Stimulated activated memory B cell treated with anti-CD40 and anti-IgM and Interleukin-4, amounts not matched to agents 10 μg/mL and 1 μg/mL and 100 μg/mL, for 72 hours (primary cell): ENCODE measurements at regions not wholly inside any gene's neighbourhood (a gene's known extent, or its start where the extent isn't known, plus 50 kb on each side); places are given as distances from the start of the nearest gene placed in this dataset.

ENCODE experiments used
- ATAC-seq: fragments of 150-1000 bp; cut with Tn5 transposase; 2 replicates; pipeline ENCODE4 v1.10.0; 2021
- H3K27ac Mint-ChIP-seq: one replicate; pipeline ENCODE4 v1.8.0; 2022; ENCODE audit warnings: mild to moderate bottlenecking, mixed read lengths
- H3K27me3 Mint-ChIP-seq: one replicate; pipeline ENCODE4 v1.8.0; 2022; ENCODE audit warnings: mixed read lengths
- H3K36me3 Mint-ChIP-seq: one replicate; pipeline ENCODE4 v1.8.0; 2022; ENCODE audit warnings: mixed read lengths
- H3K4me1 Mint-ChIP-seq: one replicate; pipeline ENCODE4 v1.8.0; 2022; ENCODE audit warnings: mixed read lengths
- H3K4me3 Mint-ChIP-seq: one replicate; pipeline ENCODE4 v1.8.0; 2022; ENCODE audit warnings: mild to moderate bottlenecking, moderate library complexity, mixed read lengths
- H3K9me3 Mint-ChIP-seq: one replicate; pipeline ENCODE4 v1.8.0; 2022; ENCODE audit warnings: mixed read lengths

GRCh38 chr20:12269579-12269978 is 351.9 kb downstream of the BTBD3 start:
- Mint-ChIP-seq H3K4me1 (no peaks in the 10 kb centered on the region), H3K27ac (no peak overlapping the region), H3K27me3 (no peaks in the 10 kb centered on the region), H3K4me3 (no peak overlapping the region), H3K36me3 (no peaks in the 10 kb centered on the region), H3K9me3 (peaks cover 6% of the 10 kb centered on the region)
- no peak for ATAC-seq

GRCh38 chr20:12270863-12271262 is 353.2 kb downstream of the BTBD3 start:
- no peak for ATAC-seq
- no peak overlapping the region for H3K4me3 Mint-ChIP-seq
- no peaks in the 10 kb centered on the region for H3K36me3 Mint-ChIP-seq
- no peak overlapping the region for H3K27ac Mint-ChIP-seq
- no peaks in the 10 kb centered on the region for H3K4me1 Mint-ChIP-seq
- H3K9me3 Mint-ChIP-seq = peaks cover 4% of the 10 kb centered on the region
- H3K27me3 Mint-ChIP-seq = no peaks in the 10 kb centered on the region

GRCh38 chr20:12276011-12276673 is 358.4 kb downstream of the BTBD3 start:
- ATAC-seq = no peak

GRCh38 chr20:12287575-12287974 is 369.9 kb downstream of the BTBD3 start:
- no peak overlapping the region for H3K27ac Mint-ChIP-seq
- no peaks in the 10 kb centered on the region for H3K4me1 Mint-ChIP-seq
- no peaks in the 10 kb centered on the region for H3K27me3 Mint-ChIP-seq
- no peaks in the 10 kb centered on the region for H3K36me3 Mint-ChIP-seq
- ATAC-seq = no peak
- H3K4me3 Mint-ChIP-seq = no peak overlapping the region
- H3K9me3 Mint-ChIP-seq = peaks cover 6% of the 10 kb centered on the region

More at GRCh38 chr20:12276011-12276673, 358.4 kb downstream of the BTBD3 start:
- Mint-ChIP-seq H3K4me1 (no peaks in the 10 kb centered on the region), H3K36me3 (no peaks in the 10 kb centered on the region), H3K27ac (no peak overlapping the region), H3K27me3 (no peaks in the 10 kb centered on the region), H3K4me3 (no peak overlapping the region), H3K9me3 (peaks cover 4% of the 10 kb centered on the region)

GRCh38 chr20:12289465-12289864 is 371.8 kb downstream of the BTBD3 start:
- no peaks in the 10 kb centered on the region for H3K36me3 Mint-ChIP-seq
- no peaks in the 10 kb centered on the region for H3K4me1 Mint-ChIP-seq
- no peak for ATAC-seq

GRCh38 chr20:12291386-12291785 is 373.7 kb downstream of the BTBD3 start:
- Mint-ChIP-seq H3K36me3 (no peaks in the 10 kb centered on the region), H3K27me3 (no peaks in the 10 kb centered on the region), H3K4me3 (no peak overlapping the region), H3K9me3 (peaks cover 9% of the 10 kb centered on the region), H3K4me1 (no peaks in the 10 kb centered on the region), H3K27ac (no peak overlapping the region)
- ATAC-seq = no peak

More at GRCh38 chr20:12289465-12289864, 371.8 kb downstream of the BTBD3 start:
- H3K27ac Mint-ChIP-seq = no peak overlapping the region
- peaks cover 6% of the 10 kb centered on the region for H3K9me3 Mint-ChIP-seq
- H3K4me3 Mint-ChIP-seq = no peak overlapping the region
- no peaks in the 10 kb centered on the region for H3K27me3 Mint-ChIP-seq

- Mint-ChIP-seq H3K27me3 (no peaks in the 10 kb centered on the region), H3K27ac (no peak overlapping the region), H3K4me3 (no peak overlapping the region), H3K9me3 (peaks cover 19% of the 10 kb centered on the region), H3K4me1 (no peaks in the 10 kb centered on the region), H3K36me3 (no peaks in the 10 kb centered on the region)
- ATAC-seq = no peak
Measured at GRCh38 chr20:12293900-12294299, 376.2 kb downstream of the BTBD3 start.

- Mint-ChIP-seq H3K27ac (no peak overlapping the region), H3K9me3 (peaks cover 19% of the 10 kb centered on the region), H3K4me1 (no peaks in the 10 kb centered on the region), H3K27me3 (no peaks in the 10 kb centered on the region), H3K36me3 (no peaks in the 10 kb centered on the region), H3K4me3 (no peak overlapping the region)
- no peak for ATAC-seq
Measured at GRCh38 chr20:12294678-12295077, 377.0 kb downstream of the BTBD3 start.

- H3K4me1 Mint-ChIP-seq = no peaks in the 10 kb centered on the region
- H3K27ac Mint-ChIP-seq = no peak overlapping the region
- no peaks in the 10 kb centered on the region for H3K36me3 Mint-ChIP-seq
- no peaks in the 10 kb centered on the region for H3K27me3 Mint-ChIP-seq
- ATAC-seq = no peak
- no peak overlapping the region for H3K4me3 Mint-ChIP-seq
- peaks cover 11% of the 10 kb centered on the region for H3K9me3 Mint-ChIP-seq
Measured at GRCh38 chr20:12305188-12305950, 387.7 kb downstream of the BTBD3 start.

GRCh38 chr20:12306107-12306506 is 388.4 kb downstream of the BTBD3 start:
- Mint-ChIP-seq H3K36me3 (no peaks in the 10 kb centered on the region), H3K27me3 (no peaks in the 10 kb centered on the region), H3K4me1 (no peaks in the 10 kb centered on the region), H3K27ac (no peak overlapping the region), H3K4me3 (no peak overlapping the region), H3K9me3 (peaks cover 11% of the 10 kb centered on the region)
- no peak for ATAC-seq

GRCh38 chr20:12311094-12311865 is 393.6 kb downstream of the BTBD3 start:
- H3K4me3 Mint-ChIP-seq = no peak overlapping the region
- H3K9me3 Mint-ChIP-seq = peaks cover 3% of the 10 kb centered on the region
- H3K27ac Mint-ChIP-seq = no peak overlapping the region
- no peaks in the 10 kb centered on the region for H3K36me3 Mint-ChIP-seq
- no peaks in the 10 kb centered on the region for H3K4me1 Mint-ChIP-seq
- ATAC-seq = no peak
- no peaks in the 10 kb centered on the region for H3K27me3 Mint-ChIP-seq

- no peaks in the 10 kb centered on the region for H3K27me3 Mint-ChIP-seq
- H3K4me3 Mint-ChIP-seq = no peak overlapping the region
- no peaks in the 10 kb centered on the region for H3K9me3 Mint-ChIP-seq
- H3K36me3 Mint-ChIP-seq = no peaks in the 10 kb centered on the region
- H3K4me1 Mint-ChIP-seq = no peaks in the 10 kb centered on the region
- H3K27ac Mint-ChIP-seq = no peak overlapping the region
- ATAC-seq = no peak
Measured at GRCh38 chr20:12315652-12316051, 398.0 kb downstream of the BTBD3 start.

- Mint-ChIP-seq H3K27ac (no peak overlapping the region), H3K36me3 (no peaks in the 10 kb centered on the region), H3K9me3 (no peaks in the 10 kb centered on the region), H3K4me1 (no peaks in the 10 kb centered on the region), H3K4me3 (no peak overlapping the region), H3K27me3 (no peaks in the 10 kb centered on the region)
- no peak for ATAC-seq
Measured at GRCh38 chr20:12316794-12317193, 399.1 kb downstream of the BTBD3 start.

- Mint-ChIP-seq H3K36me3 (no peaks in the 10 kb centered on the region), H3K27me3 (no peaks in the 10 kb centered on the region), H3K4me1 (no peaks in the 10 kb centered on the region), H3K9me3 (no peaks in the 10 kb centered on the region), H3K27ac (no peak overlapping the region), H3K4me3 (no peak overlapping the region)
- no peak for ATAC-seq
Measured at GRCh38 chr20:12317433-12317832, 399.7 kb downstream of the BTBD3 start.

- ATAC-seq = no peak
- Mint-ChIP-seq H3K27me3 (no peaks in the 10 kb centered on the region), H3K27ac (no peak overlapping the region), H3K4me1 (no peaks in the 10 kb centered on the region), H3K9me3 (no peaks in the 10 kb centered on the region), H3K4me3 (no peak overlapping the region), H3K36me3 (no peaks in the 10 kb centered on the region)
Measured at GRCh38 chr20:12318043-12318442, 400.4 kb downstream of the BTBD3 start.
